NCI-H2171 (cell line): ENCODE measurements at regions not wholly inside any gene's neighbourhood (a gene's known extent, or its start where the extent isn't known, plus 50 kb on each side); places are given as distances from the start of the nearest gene placed in this dataset.

Experiments
- DNase-seq: peaks from one replicate; lab custom pipeline; 2025; lab: John Stamatoyannopoulos, UW

DNA sequence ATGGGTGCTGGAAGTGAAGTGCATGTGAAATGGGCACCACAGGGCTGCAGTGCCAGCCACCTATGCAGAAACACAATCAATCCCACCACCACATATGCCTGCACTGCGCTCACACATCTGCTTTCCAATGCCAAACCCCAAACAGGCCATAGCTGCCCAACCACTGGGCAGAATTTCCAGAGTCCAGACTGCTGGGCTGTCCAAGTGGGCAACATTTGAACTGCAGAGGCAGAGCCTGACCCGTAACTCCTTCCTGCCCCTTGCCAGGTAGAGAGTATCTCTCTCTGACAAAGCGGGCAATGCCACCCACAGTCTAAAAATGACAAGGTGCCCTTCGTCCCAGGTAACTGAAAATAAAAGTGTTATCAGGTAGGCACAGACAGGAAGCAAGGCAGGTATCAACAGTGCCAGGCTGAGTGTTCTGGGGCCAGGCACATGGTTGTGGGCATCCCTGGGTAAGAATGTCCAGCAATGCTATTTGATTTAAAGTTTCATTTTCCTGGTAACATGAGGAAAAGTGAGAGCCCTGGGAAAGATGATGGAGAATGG is 79.5 kb downstream of the FOXA2 start:
- no peak for DNase-seq

DNA sequence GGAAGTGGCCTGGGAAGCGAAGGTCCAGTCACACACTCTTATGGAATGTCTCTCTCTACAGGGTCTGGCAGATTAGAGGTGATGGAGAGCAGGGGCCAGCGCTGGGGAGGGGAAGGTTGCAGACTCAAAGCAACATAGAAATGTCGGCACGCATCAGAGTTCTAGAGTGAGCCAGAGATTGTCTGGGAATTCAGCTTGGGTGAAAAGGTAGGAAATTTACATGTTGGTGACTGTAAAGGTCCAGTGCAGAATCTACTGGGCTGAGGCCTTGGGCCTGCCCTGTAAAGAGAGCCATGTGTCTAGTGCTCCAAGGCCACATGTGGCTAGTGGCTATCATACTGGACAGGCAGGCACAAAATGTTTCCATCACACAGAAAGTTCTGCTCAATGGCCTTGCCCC is 80.8 kb downstream of the FOXA2 start:
- no peak for DNase-seq

GRCh38 chr20:22502731-22503191 is 81.6 kb downstream of the FOXA2 start:
- no peak for DNase-seq

- no peak for DNase-seq
Observed at GRCh38 chr20:22501566-22502344, 82.6 kb downstream of the FOXA2 start.

DNA sequence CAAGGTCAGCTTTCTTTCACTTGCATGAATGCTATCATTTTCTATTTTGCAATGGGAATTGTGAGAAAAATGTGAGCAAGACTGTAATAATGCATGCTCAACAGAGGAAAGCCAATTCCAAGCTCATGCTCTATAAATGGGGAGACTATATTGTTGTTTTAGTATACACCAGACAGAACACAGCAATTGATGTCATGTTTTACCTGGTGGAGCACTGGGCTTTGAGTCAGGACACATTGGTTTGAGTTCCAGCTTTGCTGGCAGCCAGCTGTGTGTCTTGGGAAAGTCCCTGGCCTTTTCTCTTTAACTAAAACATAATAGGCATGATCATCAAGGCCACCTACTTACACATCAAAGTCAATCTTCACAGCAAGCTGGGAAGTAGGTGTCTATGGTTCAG is 83.3 kb downstream of the FOXA2 start:
- no peak for DNase-seq

- no peak for DNase-seq
Observed at GRCh38 chr20:22499515-22500166, 84.7 kb downstream of the FOXA2 start.

GRCh38 chr20:22496817-22497216 is 87.6 kb downstream of the FOXA2 start:
- no peak for DNase-seq

- DNase-seq = no peak
Observed at GRCh38 chr20:22495789-22496188, 88.6 kb downstream of the FOXA2 start.

DNA sequence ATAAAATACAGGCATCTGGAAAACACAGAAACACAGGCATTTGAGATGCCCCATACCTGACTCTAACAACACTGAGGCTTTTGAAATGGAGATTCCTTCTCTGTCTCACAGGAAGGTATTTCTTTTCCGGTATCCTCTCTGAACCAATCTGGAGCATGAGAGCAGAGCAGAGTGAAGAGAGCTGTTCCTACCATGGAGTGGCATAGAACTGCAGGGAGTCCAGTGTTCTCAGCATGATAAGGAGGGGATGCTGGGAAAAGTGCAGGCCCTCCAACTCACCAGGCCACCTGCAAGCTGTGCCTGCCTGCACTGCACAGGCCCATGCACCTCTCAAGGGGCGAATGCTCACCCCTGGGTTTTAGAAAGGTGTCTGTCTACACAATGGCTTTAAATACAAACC is 89.2 kb downstream of the FOXA2 start:
- no peak for DNase-seq

DNA sequence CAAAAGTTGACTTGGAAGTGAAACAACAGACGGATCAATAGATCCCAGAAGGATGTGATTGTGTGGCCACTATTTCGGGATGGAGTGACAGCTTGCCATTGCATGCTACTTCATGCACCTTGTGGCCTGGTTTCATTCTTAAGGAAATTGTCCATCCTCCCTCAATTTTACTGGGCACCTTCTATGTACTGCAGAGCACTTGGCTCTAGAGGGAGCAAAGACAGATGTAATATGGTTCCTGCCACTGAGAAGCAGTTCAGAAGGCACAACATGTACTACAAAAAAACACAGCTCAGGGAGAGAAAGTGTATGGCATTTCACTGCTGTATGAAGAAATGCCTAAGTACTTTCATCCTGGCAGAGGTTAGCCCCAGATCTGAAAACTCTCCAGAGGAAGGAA is 91.9 kb downstream of the FOXA2 start:
- no peak for DNase-seq

DNA sequence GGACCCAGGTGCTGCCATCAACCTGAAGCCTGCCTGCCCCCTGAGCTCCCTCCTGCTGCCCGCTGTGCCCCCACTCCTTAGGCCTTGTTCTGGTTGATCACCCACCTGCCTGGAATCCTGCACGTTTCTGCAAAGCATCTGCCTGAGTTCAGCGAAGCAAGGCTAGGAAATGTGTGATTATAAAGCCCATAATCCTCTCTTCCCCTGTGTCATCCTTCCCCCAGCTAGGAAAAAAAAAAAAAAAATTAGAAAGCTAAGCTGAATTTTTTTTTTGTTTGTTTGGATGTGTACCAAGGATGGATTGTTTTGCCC is 93.2 kb downstream of the FOXA2 start:
- no peak for DNase-seq

DNA sequence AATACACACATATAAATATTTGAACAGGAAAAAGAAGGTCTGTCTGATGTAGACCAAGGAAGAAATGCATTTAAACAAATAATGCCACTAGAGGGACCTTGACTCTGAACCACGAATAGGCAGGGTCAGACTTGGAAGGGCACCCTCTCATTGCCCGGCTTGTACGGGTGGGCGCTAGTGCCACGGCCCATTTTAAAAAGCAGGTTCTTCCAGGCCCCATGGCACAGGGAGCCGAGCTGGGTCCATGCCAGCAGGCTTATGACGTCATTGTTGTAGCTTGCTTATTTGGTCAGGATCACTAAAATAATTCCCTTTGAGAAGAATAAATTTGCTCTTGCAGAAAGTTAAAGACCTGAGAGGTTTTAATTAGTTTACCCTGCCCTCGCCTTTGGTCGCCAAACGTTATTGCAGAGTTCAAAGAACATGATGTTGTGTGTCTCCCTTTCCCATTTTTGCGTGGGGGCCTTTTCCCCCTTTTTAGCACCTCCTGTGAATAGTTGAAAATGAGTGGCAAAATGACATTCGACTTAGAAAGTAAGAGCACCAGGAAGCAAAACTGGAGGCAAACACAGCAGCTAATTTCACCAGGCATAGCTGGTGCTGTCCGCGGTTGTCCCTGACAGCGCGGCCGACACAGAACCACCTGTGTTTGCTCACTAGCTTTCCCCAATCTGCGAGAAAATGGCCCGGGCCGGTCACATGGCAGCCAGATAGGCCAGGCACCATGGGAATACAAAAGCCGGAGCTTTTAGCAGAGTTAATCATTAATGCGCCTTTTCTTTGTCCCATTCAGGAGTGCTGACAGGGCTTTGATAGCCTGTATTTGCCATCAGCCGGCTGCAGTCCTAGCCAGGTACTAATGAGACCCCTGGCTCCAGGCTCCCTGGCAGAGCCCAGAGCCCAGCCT is 93.8 kb downstream of the FOXA2 start:
- DNase-seq = no peak

GRCh38 chr20:22489626-22490286 is 94.6 kb downstream of the FOXA2 start:
- no peak for DNase-seq

DNA sequence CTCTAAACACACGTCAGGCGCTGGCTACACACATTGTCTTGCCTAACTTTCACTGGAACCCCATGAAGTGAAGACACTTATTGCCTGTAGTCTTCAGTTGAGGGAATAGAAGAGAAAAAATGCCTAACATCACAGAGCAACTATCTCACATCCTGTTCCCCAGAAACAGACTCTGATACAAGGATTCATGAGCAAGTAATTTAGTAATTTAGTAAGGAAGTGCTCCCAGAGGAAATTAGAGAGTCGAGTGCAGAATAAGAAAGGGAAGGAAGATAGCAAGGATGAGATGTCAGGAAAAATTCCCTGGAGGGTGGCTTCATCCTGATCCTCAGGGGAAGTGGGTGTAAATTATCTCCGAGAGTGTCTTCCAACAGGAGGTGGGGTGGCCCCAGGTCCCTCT is 104.0 kb downstream of the FOXA2 start:
- DNase-seq = no peak

- DNase-seq = no peak
Observed at GRCh38 chr20:22475662-22476061, 108.7 kb downstream of the FOXA2 start.

DNA sequence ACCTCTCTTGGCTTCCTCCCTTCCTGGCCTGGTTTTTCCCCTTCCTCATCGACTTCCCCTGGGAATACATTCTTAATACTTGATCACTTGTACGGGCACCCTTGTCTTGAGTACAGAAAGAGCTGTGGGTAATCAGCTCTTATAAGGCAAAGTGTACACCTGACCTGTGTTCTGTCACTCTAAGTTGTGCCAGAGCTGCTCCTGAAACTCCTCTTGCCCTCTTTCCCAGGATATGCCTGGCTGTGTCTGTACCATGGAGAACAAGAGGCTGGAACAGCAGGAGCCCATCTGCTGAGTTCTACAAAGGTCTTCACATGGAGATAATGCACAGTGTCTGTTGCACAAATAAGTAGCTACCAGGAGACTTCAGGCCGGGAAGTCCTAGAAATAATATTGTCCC is 110.1 kb downstream of the FOXA2 start:
- no peak for DNase-seq

DNA sequence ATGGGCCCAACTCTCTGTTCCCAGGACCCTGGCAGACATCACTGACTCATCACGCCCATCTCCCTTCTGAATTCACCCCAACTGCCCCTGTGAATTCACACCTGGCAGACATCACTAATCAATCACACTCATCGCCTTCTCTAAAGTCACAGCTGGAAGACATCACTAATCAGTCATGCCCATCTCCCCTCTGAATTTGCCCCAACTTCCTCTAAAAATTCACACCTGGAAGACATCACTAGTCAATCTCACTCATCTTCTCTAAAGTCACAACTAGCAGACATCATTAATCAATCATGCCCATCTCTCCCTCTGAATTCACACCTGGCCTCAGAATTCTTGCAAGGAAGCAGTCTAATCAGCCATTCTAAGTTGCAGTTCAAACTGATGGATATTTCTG is 111.1 kb downstream of the FOXA2 start:
- no peak for DNase-seq

DNA sequence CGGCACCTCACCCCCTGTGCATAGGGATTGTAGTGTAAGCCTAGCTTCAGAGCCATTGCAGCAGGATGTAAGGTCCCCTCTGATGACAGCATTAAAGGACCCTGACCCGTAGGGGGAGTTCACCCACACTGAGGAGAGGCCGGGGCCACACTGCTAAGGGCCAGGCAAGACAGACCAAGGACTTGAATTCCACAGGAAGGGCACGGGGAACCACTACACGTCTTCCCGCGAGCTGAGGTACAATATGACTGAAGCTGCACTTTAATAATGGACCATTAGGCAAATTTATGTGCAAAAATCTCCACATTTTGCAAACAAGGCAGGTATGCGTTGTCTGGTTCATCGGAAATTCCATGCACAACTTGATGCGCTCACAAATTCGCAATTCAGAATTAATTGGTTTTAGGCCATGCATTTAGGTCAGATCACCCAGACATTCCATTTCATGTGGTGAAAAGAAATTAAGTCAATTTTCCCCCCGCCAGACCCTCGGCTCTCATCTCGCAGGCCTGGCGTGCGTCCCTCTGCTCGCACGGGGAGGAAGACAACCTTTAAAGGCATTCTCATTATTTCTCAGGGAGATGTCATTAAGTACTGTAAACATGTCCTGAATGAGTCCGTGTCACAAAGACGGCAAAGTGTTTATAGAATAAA is 111.8 kb downstream of the FOXA2 start:
- DNase-seq = no peak

DNA sequence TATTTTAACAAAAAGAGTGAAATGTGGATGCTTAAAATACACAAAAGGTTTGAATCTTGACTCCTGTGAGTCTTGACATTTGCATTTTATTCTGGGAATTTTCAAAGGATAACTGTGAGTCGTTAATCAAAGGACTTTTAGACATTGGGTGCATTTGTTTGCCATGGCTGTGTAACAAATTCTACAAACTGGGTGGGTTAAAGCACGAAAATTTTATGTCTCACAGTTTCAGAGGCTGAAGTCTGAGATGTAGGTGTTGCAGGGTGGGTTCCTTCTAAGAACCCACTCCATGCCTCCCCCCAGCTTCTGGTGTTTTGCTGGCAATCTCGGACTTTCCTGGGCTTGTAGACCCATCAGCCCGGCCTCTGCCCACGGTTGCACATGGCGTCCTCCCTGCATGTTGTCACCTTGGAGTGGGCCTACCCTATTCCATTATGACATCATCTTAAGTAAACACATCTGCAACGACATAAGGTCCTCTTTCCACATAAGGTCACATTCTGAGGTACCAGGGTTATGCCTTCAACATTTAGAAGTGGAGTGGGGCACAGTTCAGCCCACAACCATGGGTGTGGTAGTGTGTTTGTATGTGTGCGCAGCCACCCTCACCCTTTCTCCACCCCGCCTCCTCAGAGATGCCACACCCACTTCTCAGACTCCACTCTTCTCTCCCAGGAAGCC is 113.1 kb downstream of the FOXA2 start:
- DNase-seq = no peak

GRCh38 chr20:22470620-22471026 is 113.7 kb downstream of the FOXA2 start:
- DNase-seq = no peak
